ENCODE measurements at regions not wholly inside any gene's neighbourhood (a gene's known extent, or its start where the extent isn't known, plus 50 kb on each side); places are given as distances from the start of the nearest gene placed in this dataset.

DNA sequence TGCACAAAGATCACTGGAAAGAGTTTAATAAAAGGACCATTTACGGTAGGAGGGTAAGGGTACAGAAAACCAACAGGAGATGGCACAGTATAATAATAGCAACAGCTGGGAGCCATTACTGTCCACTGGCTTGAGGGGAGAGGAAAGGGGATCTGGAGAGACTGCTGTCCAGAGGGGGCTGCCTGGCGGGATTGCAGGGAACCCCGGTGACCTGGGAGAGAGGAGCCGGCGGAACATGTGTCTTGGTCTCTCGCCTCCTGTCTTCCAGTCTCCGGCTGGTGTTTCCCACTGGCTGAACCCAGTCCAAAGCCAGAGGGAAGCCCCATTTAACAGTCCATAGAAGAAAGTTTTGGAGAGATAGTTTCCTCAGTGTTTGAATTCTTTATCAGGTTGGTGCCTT lies 57.5 kb upstream of the PODXL start:
- FAIRE-seq = no peak
- dilution Hi-C loops (cut with MboI; ENCODE audit: extremely low pct_ligation_motif_present, low sequenced_read_pairs) = no loop called here

More for the DNA sequence above, 57.5 kb upstream of the PODXL start:
- peaks cover 1% of the 10 kb centered on the region for H3K4me1 ChIP-seq (ENCODE audit: control insufficient read depth, extremely low read depth, insufficient read depth, low read length)
- H3K27ac ChIP-seq (ENCODE audit: insufficient read depth, low read depth, low read length) = no peak overlapping the region
- no peaks in the 10 kb centered on the region for H3K9me3 ChIP-seq (replicated peaks; ENCODE audit: control insufficient read depth, insufficient read depth, low read length)
- no peaks in the 10 kb centered on the region for H4K20me1 ChIP-seq (replicated peaks; ENCODE audit: control insufficient read depth, extremely low read depth, insufficient read depth, low read length)
- H3K79me2 ChIP-seq (ENCODE audit: control insufficient read depth, insufficient read depth, low read length) = no peaks in the 10 kb centered on the region
- H3K4me2 ChIP-seq (ENCODE audit: insufficient read depth, low read length) = no peak overlapping the region
- H3K4me3 ChIP-seq (replicated peaks in 1 of 3; ENCODE audit: insufficient read depth in 1 of 3, low read depth in 1 of 3, low read length in 3 of 3) = no peak overlapping the region
- BruUV-seq (replicated peaks) = no TSS peak
- H3K9me1 ChIP-seq (replicated peaks; ENCODE audit: control insufficient read depth, extremely low read depth, insufficient read depth, low read length) = no peaks in the 10 kb centered on the region
- TF ChIP-seq, protein P1, sequence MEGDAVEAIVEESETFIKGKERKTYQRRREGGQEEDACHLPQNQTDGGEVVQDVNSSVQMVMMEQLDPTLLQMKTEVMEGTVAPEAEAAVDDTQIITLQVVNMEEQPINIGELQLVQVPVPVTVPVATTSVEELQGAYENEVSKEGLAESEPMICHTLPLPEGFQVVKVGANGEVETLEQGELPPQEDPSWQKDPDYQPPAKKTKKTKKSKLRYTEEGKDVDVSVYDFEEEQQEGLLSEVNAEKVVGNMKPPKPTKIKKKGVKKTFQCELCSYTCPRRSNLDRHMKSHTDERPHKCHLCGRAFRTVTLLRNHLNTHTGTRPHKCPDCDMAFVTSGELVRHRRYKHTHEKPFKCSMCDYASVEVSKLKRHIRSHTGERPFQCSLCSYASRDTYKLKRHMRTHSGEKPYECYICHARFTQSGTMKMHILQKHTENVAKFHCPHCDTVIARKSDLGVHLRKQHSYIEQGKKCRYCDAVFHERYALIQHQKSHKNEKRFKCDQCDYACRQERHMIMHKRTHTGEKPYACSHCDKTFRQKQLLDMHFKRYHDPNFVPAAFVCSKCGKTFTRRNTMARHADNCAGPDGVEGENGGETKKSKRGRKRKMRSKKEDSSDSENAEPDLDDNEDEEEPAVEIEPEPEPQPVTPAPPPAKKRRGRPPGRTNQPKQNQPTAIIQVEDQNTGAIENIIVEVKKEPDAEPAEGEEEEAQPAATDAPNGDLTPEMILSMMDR (IDR thresholded peaks at IDR 0.05; ENCODE audit: extremely low read depth in 1 of 2, insufficient read depth in 1 of 2, low read depth in 1 of 2, low read length in 2 of 2) = no peak
- TF ChIP-seq JUN (IDR thresholded peaks at IDR 0.05; ENCODE audit: borderline replicate concordance, insufficient read depth, insufficient read length, low read depth) (no peak), POLR2A (IDR thresholded peaks at IDR 0.05; ENCODE audit: low read depth, low read length) (no peak), GATA2 (IDR thresholded peaks at IDR 0.05; ENCODE audit: insufficient read depth, insufficient read length, low read depth, low read length) (no peak), POLR2AphosphoS5 (IDR thresholded peaks at IDR 0.05; ENCODE audit: insufficient read depth, low read depth, low read length) (no peak), EZH2 (IDR thresholded peaks at IDR 0.05; ENCODE audit: borderline replicate concordance, low read depth, low read length, severe bottlenecking) (no peak), MYC (IDR thresholded peaks at IDR 0.05; ENCODE audit: low read depth, low read length) (no peak), FOS (IDR thresholded peaks at IDR 0.05; ENCODE audit: borderline replicate concordance, insufficient read depth, low read length) (no peak)
- TF ChIP-seq, protein P2, sequence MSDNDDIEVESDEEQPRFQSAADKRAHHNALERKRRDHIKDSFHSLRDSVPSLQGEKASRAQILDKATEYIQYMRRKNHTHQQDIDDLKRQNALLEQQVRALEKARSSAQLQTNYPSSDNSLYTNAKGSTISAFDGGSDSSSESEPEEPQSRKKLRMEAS (IDR thresholded peaks at IDR 0.05; ENCODE audit: insufficient read depth, insufficient read length) = no peak
- intact Hi-C loops (cut with micrococcal nuclease) = loop anchor here (2.0 kb wide), 1 partner anchor 15 kb away; no protein-coding TSS in a partner anchor
- H3K27me3 ChIP-seq (ENCODE audit: control insufficient read depth in 2 of 2, insufficient read depth in 2 of 2, low read length in 2 of 2) = no peaks in the 10 kb centered on the region
- DNase-seq (ENCODE audit: low read depth, low spot score) = no peak
- H3K9ac ChIP-seq (replicated peaks; ENCODE audit: extremely low read depth, insufficient read depth, low read length) = no peak overlapping the region
- no peaks in the 10 kb centered on the region for H3K36me3 ChIP-seq (ENCODE audit: control insufficient read depth in 2 of 2, extremely low read depth in 1 of 2, insufficient read depth in 2 of 2, low read length in 2 of 2)
- no peak overlapping the region for H2AFZ ChIP-seq (ENCODE audit: low read depth, low read length)
- POLR2A ChIA-PET = no interaction called here
- CTCF ChIA-PET = no interaction called here
